Mesenchymal stem cell (in vitro differentiated cells and primary cell): ENCODE measurements at regions not wholly inside any gene's neighbourhood (a gene's known extent, or its start where the extent isn't known, plus 50 kb on each side); places are given as distances from the start of the nearest gene placed in this dataset.

ENCODE experiments used
- DNase-seq: peaks from one replicate; pipeline ENCODE4 v3.0.0-alpha.2; 2013
- H2AFZ ChIP-seq: one replicate; pipeline ENCODE4 v1.6.1; 2013; ENCODE audit warnings: low read depth, mild to moderate bottlenecking, control low read depth, inconsistent platforms, low read length, moderate library complexity
- H2AK5ac ChIP-seq: 2 replicates; pipeline ENCODE4 v1.6.1; 2013; ENCODE audit warnings: low read length, moderate library complexity, mild to moderate bottlenecking, inconsistent platforms; ENCODE audit not compliant: severe bottlenecking
- H2BK120ac ChIP-seq: one replicate; pipeline ENCODE4 v1.6.1; 2013; ENCODE audit warnings: low read depth, mild to moderate bottlenecking, inconsistent platforms, low read length, moderate library complexity
- H2BK12ac ChIP-seq, 2 experiments: one replicate each; pipeline ENCODE4 v1.6.1; 2013; ENCODE audit warnings: inconsistent platforms in 2 of 2, low read length in 2 of 2, mild to moderate bottlenecking in 2 of 2, moderate library complexity in 2 of 2, control low read depth in 1 of 2
- H2BK15ac ChIP-seq: one replicate; pipeline ENCODE4 v1.6.1; 2013; ENCODE audit warnings: mild to moderate bottlenecking, low read depth, inconsistent platforms; ENCODE audit not compliant: poor library complexity, severe bottlenecking
- H2BK5ac ChIP-seq: 2 replicates; pipeline ENCODE4 v1.6.1; 2013; ENCODE audit warnings: low read depth, mild to moderate bottlenecking, low read length, control low read depth, inconsistent platforms; ENCODE audit not compliant: poor library complexity, severe bottlenecking
- H3K14ac ChIP-seq, 2 experiments: one replicate each; pipeline ENCODE4 v1.6.1; 2013; ENCODE audit warnings: inconsistent platforms in 2 of 2, low read length in 2 of 2, control low read depth in 1 of 2, mild to moderate bottlenecking in 1 of 2, moderate library complexity in 1 of 2
- H3K18ac ChIP-seq, 2 experiments: one replicate each; pipeline ENCODE4 v1.6.1; 2013; ENCODE audit warnings: inconsistent platforms in 2 of 2, low read length in 2 of 2, control low read depth in 1 of 2, low read depth in 1 of 2, mild to moderate bottlenecking in 1 of 2
- H3K23ac ChIP-seq, 2 experiments: one replicate each; pipeline ENCODE4 v1.6.1; 2013; ENCODE audit warnings: inconsistent platforms in 2 of 2, low read length in 2 of 2, mild to moderate bottlenecking in 2 of 2, moderate library complexity in 2 of 2, control low read depth in 1 of 2
- H3K27ac ChIP-seq: 2 replicates; pipeline ENCODE4 v1.5.1; 2013; ENCODE audit warnings: mild to moderate bottlenecking, moderate library complexity, low read length, control low read depth, inconsistent platforms; ENCODE audit not compliant: poor library complexity, severe bottlenecking
- H3K27me3 ChIP-seq, 2 experiments: 2 replicates each; pipeline versions ENCODE4 v1.6.1 to v1.7.0; 2013; ENCODE audit warnings: low read length in 2 of 2, mild to moderate bottlenecking in 2 of 2, moderate library complexity in 2 of 2, control low read depth in 1 of 2, inconsistent platforms in 1 of 2; ENCODE audit not compliant: control insufficient read depth in 1 of 2, insufficient read depth in 1 of 2
- H3K36me3 ChIP-seq, 2 experiments: 2 replicates each; pipeline versions ENCODE4 v1.6.1 to v1.7.0; 2013; ENCODE audit warnings: low read length in 2 of 2, control low read depth in 1 of 2, inconsistent platforms in 1 of 2, low read depth in 1 of 2, mild to moderate bottlenecking in 1 of 2; ENCODE audit not compliant: insufficient read depth in 2 of 2, control insufficient read depth in 1 of 2
- H3K4ac ChIP-seq, 2 experiments: one replicate each; pipeline ENCODE4 v1.6.1; 2013; ENCODE audit warnings: inconsistent platforms in 2 of 2, low read length in 2 of 2, mild to moderate bottlenecking in 2 of 2, moderate library complexity in 2 of 2, control low read depth in 1 of 2, low read depth in 1 of 2
- H3K4me1 ChIP-seq: 2 replicates; pipeline ENCODE4 v1.6.1; 2013; ENCODE audit warnings: low read depth, low read length, control low read depth; ENCODE audit not compliant: control insufficient read depth, insufficient read depth
- H3K4me2 ChIP-seq: 2 replicates; pipeline ENCODE4 v1.6.1; 2013; ENCODE audit warnings: low read length, mild to moderate bottlenecking, inconsistent platforms; ENCODE audit not compliant: poor library complexity, severe bottlenecking
- H3K4me3 ChIP-seq, 2 experiments: 2 replicates each; pipeline versions ENCODE4 v1.5.1 to v1.7.0; 2013; ENCODE audit warnings: low read length in 2 of 2, mild to moderate bottlenecking in 2 of 2, control low read depth in 1 of 2, low read depth in 1 of 2; ENCODE audit not compliant: insufficient read depth in 1 of 2
- H3K79me1 ChIP-seq: replicated peaks from 2 replicates; pipeline ENCODE4 v1.6.1; 2013; ENCODE audit warnings: mild to moderate bottlenecking, control low read depth, low read length, inconsistent platforms; ENCODE audit not compliant: poor library complexity, severe bottlenecking
- H3K9ac ChIP-seq: 2 replicates; pipeline ENCODE4 v1.7.0; 2013; ENCODE audit warnings: mild to moderate bottlenecking, low read length, moderate library complexity
- H3K9me3 ChIP-seq: 2 replicates; pipeline ENCODE4 v1.7.0; 2013; ENCODE audit warnings: mild to moderate bottlenecking, low read length; ENCODE audit not compliant: control insufficient read depth
- H4K8ac ChIP-seq: one replicate; pipeline ENCODE4 v1.6.1; 2013; ENCODE audit warnings: inconsistent platforms, mild to moderate bottlenecking, low read length, moderate library complexity
- H4K91ac ChIP-seq: one replicate; pipeline ENCODE4 v1.6.1; 2013; ENCODE audit warnings: mild to moderate bottlenecking, low read length, inconsistent platforms
- WGBS: methylation state at CpG from one replicate; pipeline ENCODE4 v1.1.7; 2013; ENCODE audit warnings: mixed read lengths; 5-methylcytosine and 5-hydroxymethylcytosine counted together

- H3K4me1 ChIP-seq: no peaks in the 10 kb centered on the region
- no peak overlapping the region for H3K27ac ChIP-seq
- H2AK5ac ChIP-seq: no peak overlapping the region
- no peak overlapping the region for H3K14ac ChIP-seq
- no peaks in the 10 kb centered on the region for H3K36me3 ChIP-seq
- DNase-seq: no peak
- H3K79me1 ChIP-seq: no peaks in the 10 kb centered on the region
- H2AFZ ChIP-seq: no peak overlapping the region
- peaks cover 6% of the 10 kb centered on the region for H3K9me3 ChIP-seq
- no peak overlapping the region for H4K8ac ChIP-seq
- no peak overlapping the region for H2BK5ac ChIP-seq
- H2BK120ac ChIP-seq: no peak overlapping the region
- no peak overlapping the region for H3K9ac ChIP-seq
- no peaks in the 10 kb centered on the region for H3K27me3 ChIP-seq
- no CpG with 5 or more reads among the region's 1 CpG for WGBS
- no peak overlapping the region for H3K4me2 ChIP-seq
- no peak overlapping the region for H3K4me3 ChIP-seq
- H3K18ac ChIP-seq: no peak overlapping the region
- H2BK12ac ChIP-seq: no peak overlapping the region
- no peak overlapping the region for H2BK15ac ChIP-seq
- H3K4ac ChIP-seq: no peak overlapping the region
- H3K23ac ChIP-seq: no peak overlapping the region
- H4K91ac ChIP-seq: no peak overlapping the region
Observed at GRCh38 chrX:129230168-129230567, 293.1 kb downstream of the SMARCA1 start.

GRCh38 chrX:129227366-129227765 lies 295.9 kb downstream of the SMARCA1 start:
- no peaks in the 10 kb centered on the region for H3K79me1 ChIP-seq
- no peaks in the 10 kb centered on the region for H3K27me3 ChIP-seq
- H3K4me3 ChIP-seq: no peak overlapping the region
- no peak overlapping the region for H3K27ac ChIP-seq
- WGBS: 90% methylated on average over 2 of the region's 2 CpGs
- H3K9me3 ChIP-seq: peaks cover 6% of the 10 kb centered on the region
- no peak overlapping the region for H3K18ac ChIP-seq
- no peak overlapping the region for H3K9ac ChIP-seq
- no peak overlapping the region for H2AK5ac ChIP-seq
- H3K36me3 ChIP-seq: no peaks in the 10 kb centered on the region
- no peak overlapping the region for H2BK15ac ChIP-seq
- H3K23ac ChIP-seq: no peak overlapping the region
- no peak overlapping the region for H2AFZ ChIP-seq
- H3K4me2 ChIP-seq: no peak overlapping the region
- no peaks in the 10 kb centered on the region for H3K4me1 ChIP-seq
- no peak for DNase-seq
- no peak overlapping the region for H4K91ac ChIP-seq
- H3K14ac ChIP-seq: no peak overlapping the region
- no peak overlapping the region for H4K8ac ChIP-seq
- no peak overlapping the region for H3K4ac ChIP-seq
- H2BK5ac ChIP-seq: no peak overlapping the region
- H2BK12ac ChIP-seq: no peak overlapping the region
- no peak overlapping the region for H2BK120ac ChIP-seq

- Histone ChIP-seq H2BK15ac (no peak overlapping the region), H3K18ac (no peak overlapping the region), H3K79me1 (no peaks in the 10 kb centered on the region), H4K8ac (no peak overlapping the region), H2BK5ac (no peak overlapping the region), H3K23ac (no peak overlapping the region), H3K14ac (no peak overlapping the region), H4K91ac (no peak overlapping the region), H2AK5ac (no peak overlapping the region), H3K36me3 (no peaks in the 10 kb centered on the region), H3K4ac (no peak overlapping the region), H3K27ac (no peak overlapping the region), H2BK120ac (no peak overlapping the region), H2BK12ac (no peak overlapping the region), H3K4me2 (no peak overlapping the region), H3K4me3 (no peak overlapping the region), H3K27me3 (no peaks in the 10 kb centered on the region), H3K9ac (no peak overlapping the region), H3K4me1 (no peaks in the 10 kb centered on the region), H3K9me3 (no peaks in the 10 kb centered on the region), H2AFZ (no peak overlapping the region)
- DNase-seq: no peak
- WGBS: 94% methylated on average over 3 of the region's 4 CpGs
Observed at GRCh38 chrX:129193357-129193756, 329.9 kb downstream of the SMARCA1 start.

GRCh38 chrX:129188231-129188630 lies 335.1 kb downstream of the SMARCA1 start:
- H2BK5ac ChIP-seq: no peak overlapping the region
- H3K4me2 ChIP-seq: no peak overlapping the region
- 44% methylated on average over 5 of the region's 6 CpGs for WGBS
- no peak overlapping the region for H2AK5ac ChIP-seq
- H3K4me1 ChIP-seq: no peaks in the 10 kb centered on the region
- H3K9me3 ChIP-seq: no peaks in the 10 kb centered on the region
- H2AFZ ChIP-seq: no peak overlapping the region
- no peak overlapping the region for H2BK120ac ChIP-seq
- no peak overlapping the region for H3K9ac ChIP-seq
- H3K4me3 ChIP-seq: no peak overlapping the region
- no peak overlapping the region for H2BK12ac ChIP-seq
- no peaks in the 10 kb centered on the region for H3K79me1 ChIP-seq
- no peak overlapping the region for H3K27ac ChIP-seq
- no peaks in the 10 kb centered on the region for H3K36me3 ChIP-seq
- no peak overlapping the region for H3K18ac ChIP-seq
- DNase-seq: no peak
- H2BK15ac ChIP-seq: no peak overlapping the region
- H3K23ac ChIP-seq: no peak overlapping the region
- no peaks in the 10 kb centered on the region for H3K27me3 ChIP-seq
- no peak overlapping the region for H4K91ac ChIP-seq
- no peak overlapping the region for H3K4ac ChIP-seq
- no peak overlapping the region for H3K14ac ChIP-seq
- H4K8ac ChIP-seq: no peak overlapping the region
